Fibroblast of upper back skin (primary cell): ENCODE measurements at regions not wholly inside any gene's neighbourhood (a gene's known extent, or its start where the extent isn't known, plus 50 kb on each side); places are given as distances from the start of the nearest gene placed in this dataset.

Source experiments
- DNase-seq: peaks from one replicate; pipeline ENCODE4 v3.0.0-alpha.2; 2013

GRCh38 chr7:424961-425793, 94.5 kb downstream of the PDGFA start:
- DNase-seq: no peak

- no peak for DNase-seq
Observed at GRCh38 chr7:425794-426188, 93.9 kb downstream of the PDGFA start.

- DNase-seq: no peak
Observed at GRCh38 chr7:426510-426909, 93.1 kb downstream of the PDGFA start.

GRCh38 chr7:427506-428103, 92.0 kb downstream of the PDGFA start:
- no peak for DNase-seq

- no peak for DNase-seq
Observed at GRCh38 chr7:428387-428786, 91.3 kb downstream of the PDGFA start.

- DNase-seq: no peak
Observed at GRCh38 chr7:428927-429827, 90.5 kb downstream of the PDGFA start.

- no peak for DNase-seq
Observed at GRCh38 chr7:429828-430180, 89.8 kb downstream of the PDGFA start.

- no peak for DNase-seq
Observed at GRCh38 chr7:431041-431440, 88.6 kb downstream of the PDGFA start.

- DNase-seq: no peak
Observed at GRCh38 chr7:431658-432111, 88.0 kb downstream of the PDGFA start.

- no peak for DNase-seq
Observed at GRCh38 chr7:432256-432655, 87.4 kb downstream of the PDGFA start.

- no peak for DNase-seq
Observed at GRCh38 chr7:432933-433332, 86.7 kb downstream of the PDGFA start.

GRCh38 chr7:433558-433957, 86.1 kb downstream of the PDGFA start:
- no peak for DNase-seq

GRCh38 chr7:434891-435629, 84.6 kb downstream of the PDGFA start:
- no peak for DNase-seq

- peak; percentile 62 for DNase-seq
Observed at GRCh38 chr7:435630-436366, 83.8 kb downstream of the PDGFA start.

GRCh38 chr7:436367-437128, 83.1 kb downstream of the PDGFA start:
- no peak for DNase-seq

- DNase-seq: no peak
Observed at GRCh38 chr7:437329-438251, 82.1 kb downstream of the PDGFA start.

- no peak for DNase-seq
Observed at GRCh38 chr7:438361-438760, 81.3 kb downstream of the PDGFA start.

- DNase-seq: no peak
Observed at GRCh38 chr7:438916-439315, 80.7 kb downstream of the PDGFA start.

GRCh38 chr7:440059-440749, 79.4 kb downstream of the PDGFA start:
- DNase-seq: no peak
